A549 (cell line): ENCODE measurements at regions not wholly inside any gene's neighbourhood (a gene's known extent, or its start where the extent isn't known, plus 50 kb on each side); places are given as distances from the start of the nearest gene placed in this dataset.

Source experiments
- ATAC-seq, 2 experiments: fragments of 200-7000 bp in 1 of 2; fragments of >200 bp in 1 of 2; cut with Nextera tagmentation in 1 of 2; cut with Tn5 transposase in 1 of 2; 3 replicates each; pipeline versions ENCODE4 v1.8.0 to v1.9.1; 2018 to 2020; ENCODE audit warnings: mild to moderate bottlenecking in 1 of 2, moderate library complexity in 1 of 2
- CTCF ChIA-PET: fragments of 300-600 bp; sonication (Branson Sonifier 250); formaldehyde crosslinking; extraction: SDS; loops from one replicate; lab custom pipeline; 2021; ENCODE audit warnings: antibody characterized with exemption, inconsistent platforms; lab: Yijun Ruan, JAX
- POLR2A ChIA-PET: fragments of 350-600 bp; formaldehyde crosslinking; extraction: SDS; loops from one replicate; lab custom pipeline; 2021; ENCODE audit warnings: antibody characterized with exemption, inconsistent platforms; lab: Yijun Ruan, JAX
- DNase-seq, 2 experiments: peaks; one replicate each; pipeline versions ENCODE4 v3.0.0 to v3.0.0-alpha.2; 2011 to 2016; ENCODE audit warnings: low read depth in 1 of 2, low spot score in 1 of 2
- FAIRE-seq: peaks from 2 replicates; lab custom pipeline; 2011; peaks lifted over from hg19 to GRCh38; lab: Jason Lieb, UNC
- H3K27ac ChIP-seq, 2 experiments: fragments of >200 bp; sonication (Bioruptor Twin); formaldehyde crosslinking; 3 replicates each; pipeline ENCODE4 v1.5.1; 2016 to 2017
- H3K4me1 ChIP-seq: fragments of >200 bp; sonication (Bioruptor Twin); formaldehyde crosslinking; 3 replicates; pipeline ENCODE4 v1.6.1; 2016
- H3K4me2 ChIP-seq: fragments of >200 bp; sonication (Bioruptor Twin); formaldehyde crosslinking; 3 replicates; pipeline ENCODE4 v1.6.1; 2016
- H3K4me3 ChIP-seq: fragments of >200 bp; sonication (Bioruptor Twin); formaldehyde crosslinking; 3 replicates; pipeline ENCODE4 v1.5.1; 2016
- H3K9me3 ChIP-seq: fragments of >200 bp; sonication (Bioruptor Twin); formaldehyde crosslinking; 3 replicates; pipeline ENCODE4 v1.6.1; 2016
- CBX2 ChIP-seq: fragments of 200-600 bp; sonication (generic); IDR thresholded peaks from 2 replicates; pipeline ENCODE4 v1.6.1; 2016; ENCODE audit warnings: low read depth, mild to moderate bottlenecking, borderline replicate concordance
- EHMT2 ChIP-seq: fragments of 200-600 bp; sonication (generic); IDR thresholded peaks from 2 replicates; pipeline ENCODE4 v1.6.1; 2016; ENCODE audit warnings: antibody characterized with exemption, low read depth, mild to moderate bottlenecking, moderate library complexity
- EP300 ChIP-seq, 2 experiments: fragments of >200 bp; sonication (Bioruptor Twin); formaldehyde crosslinking; IDR thresholded peaks; 2 replicates in 1 of 2; 3 replicates in 1 of 2; pipeline ENCODE4 v1.6.1; 2016 to 2017
- FOSB ChIP-seq: fragments of 250-450 bp; sonication (Bioruptor Pico); IDR thresholded peaks from 2 replicates; pipeline ENCODE4 v1.5.0; 2020; ENCODE audit warnings: mild to moderate bottlenecking, moderate library complexity
- HES2 ChIP-seq: fragments of >200 bp; sonication (Bioruptor Twin); formaldehyde crosslinking; IDR thresholded peaks from 2 replicates; pipeline ENCODE4 v1.6.1; 2016
- HEYL ChIP-seq: fragments of 250-450 bp; sonication (Bioruptor Pico); IDR thresholded peaks from 2 replicates; pipeline ENCODE4 v1.8.0; 2021; ENCODE audit warnings: mild to moderate bottlenecking, moderate library complexity
- HMGXB4 ChIP-seq: fragments of 250-450 bp; sonication (Bioruptor Pico); IDR thresholded peaks from 2 replicates; pipeline ENCODE4 v1.5.0; 2021; ENCODE audit warnings: mild to moderate bottlenecking, moderate library complexity, borderline replicate concordance
- HOXB13 ChIP-seq: fragments of 250-450 bp; sonication (Bioruptor Pico); IDR thresholded peaks from 2 replicates; pipeline ENCODE4 v1.5.0; 2020; ENCODE audit warnings: low read depth, mild to moderate bottlenecking, moderate library complexity
- HOXB5 ChIP-seq: fragments of 250-450 bp; sonication (Bioruptor Pico); IDR thresholded peaks from 2 replicates; pipeline ENCODE4 v1.5.0; 2020; ENCODE audit warnings: mild to moderate bottlenecking, moderate library complexity
- JUNB ChIP-seq: fragments of >200 bp; sonication (Bioruptor Twin); formaldehyde crosslinking; IDR thresholded peaks from 2 replicates; pipeline ENCODE4 v1.6.1; 2016
- MAFK ChIP-seq: fragments of 450-650 bp; IDR thresholded peaks from 2 replicates; pipeline ENCODE4 v1.6.1; 2014; ENCODE audit not compliant: partially characterized antibody
- MAZ ChIP-seq: fragments of 150-350 bp; IDR thresholded peaks from 2 replicates; pipeline ENCODE4 v1.6.1; 2014; ENCODE audit warnings: antibody characterized with exemption, low read depth, low read length, borderline replicate concordance
- MYC ChIP-seq: IDR thresholded peaks from 2 replicates; pipeline ENCODE4 v1.6.1; 2012; ENCODE audit warnings: mild to moderate bottlenecking, inconsistent platforms, low read length, improper control_type of control experiment, borderline replicate concordance
- PHF8 ChIP-seq: fragments of 200-600 bp; sonication (generic); IDR thresholded peaks from 2 replicates; pipeline ENCODE4 v1.6.1; 2016; ENCODE audit warnings: low read depth, mild to moderate bottlenecking, antibody characterized with exemption, moderate library complexity, borderline replicate concordance
- POLR2AphosphoS2 ChIP-seq: conservative IDR thresholded peaks from 2 replicates; pipeline ENCODE4 v1.6.1; 2012; ENCODE audit warnings: low read length, improper control_type of control experiment, inconsistent platforms
- RFX5 ChIP-seq: fragments of 450-650 bp; IDR thresholded peaks from 2 replicates; pipeline ENCODE4 v1.7.1; 2014; ENCODE audit warnings: antibody characterized with exemption, mild to moderate bottlenecking, moderate library complexity
- RNF2 ChIP-seq: fragments of 200-600 bp; sonication (generic); IDR thresholded peaks from 2 replicates; pipeline ENCODE4 v1.6.1; 2016; ENCODE audit warnings: low read depth, mild to moderate bottlenecking, antibody characterized with exemption, moderate library complexity, borderline replicate concordance
- TFCP2L1 ChIP-seq: fragments of 250-450 bp; sonication (Bioruptor Pico); IDR thresholded peaks from 2 replicates; pipeline ENCODE4 v1.5.0; 2021; ENCODE audit warnings: mild to moderate bottlenecking
- USF2 ChIP-seq: fragments of 450-650 bp; IDR thresholded peaks from 2 replicates; pipeline ENCODE4 v1.6.1; 2014; ENCODE audit warnings: antibody characterized with exemption
- ZNF302 ChIP-seq: fragments of 250-450 bp; sonication (Bioruptor Pico); IDR thresholded peaks from 2 replicates; pipeline ENCODE4 v1.9.0; 2021; ENCODE audit warnings: inconsistent platforms, mild to moderate bottlenecking, moderate library complexity
- ZSCAN20 ChIP-seq: fragments of 250-450 bp; sonication (Bioruptor Pico); IDR thresholded peaks from 2 replicates; pipeline ENCODE4 v1.8.0; 2022; ENCODE audit warnings: mild to moderate bottlenecking, moderate library complexity
- WGBS: methylation state at CpG from one replicate; pipeline ENCODE4 v1.1.6; 2017; ENCODE audit errors: missing lambda C conversion rate; 5-methylcytosine and 5-hydroxymethylcytosine counted together
- TF ChIP-seq, protein P1 (sequence below): fragments of >200 bp; sonication (Bioruptor Twin); formaldehyde crosslinking; IDR thresholded peaks from 3 replicates; pipeline ENCODE4 v1.5.1; 2016
- TF ChIP-seq, protein P2 (sequence below): fragments of 200-600 bp; sonication (generic); IDR thresholded peaks from 2 replicates; pipeline ENCODE4 v1.6.1; 2016; ENCODE audit warnings: antibody characterized with exemption, mild to moderate bottlenecking, moderate library complexity
- TF ChIP-seq, protein P3 (sequence below): fragments of 150-350 bp; IDR thresholded peaks from 2 replicates; pipeline ENCODE4 v1.6.1; 2014; ENCODE audit warnings: low read depth, mild to moderate bottlenecking, low read length

- TF ChIP-seq EHMT2, result no peak
- TF ChIP-seq, protein P1, sequence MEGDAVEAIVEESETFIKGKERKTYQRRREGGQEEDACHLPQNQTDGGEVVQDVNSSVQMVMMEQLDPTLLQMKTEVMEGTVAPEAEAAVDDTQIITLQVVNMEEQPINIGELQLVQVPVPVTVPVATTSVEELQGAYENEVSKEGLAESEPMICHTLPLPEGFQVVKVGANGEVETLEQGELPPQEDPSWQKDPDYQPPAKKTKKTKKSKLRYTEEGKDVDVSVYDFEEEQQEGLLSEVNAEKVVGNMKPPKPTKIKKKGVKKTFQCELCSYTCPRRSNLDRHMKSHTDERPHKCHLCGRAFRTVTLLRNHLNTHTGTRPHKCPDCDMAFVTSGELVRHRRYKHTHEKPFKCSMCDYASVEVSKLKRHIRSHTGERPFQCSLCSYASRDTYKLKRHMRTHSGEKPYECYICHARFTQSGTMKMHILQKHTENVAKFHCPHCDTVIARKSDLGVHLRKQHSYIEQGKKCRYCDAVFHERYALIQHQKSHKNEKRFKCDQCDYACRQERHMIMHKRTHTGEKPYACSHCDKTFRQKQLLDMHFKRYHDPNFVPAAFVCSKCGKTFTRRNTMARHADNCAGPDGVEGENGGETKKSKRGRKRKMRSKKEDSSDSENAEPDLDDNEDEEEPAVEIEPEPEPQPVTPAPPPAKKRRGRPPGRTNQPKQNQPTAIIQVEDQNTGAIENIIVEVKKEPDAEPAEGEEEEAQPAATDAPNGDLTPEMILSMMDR, result no peak
- TF ChIP-seq TFCP2L1 (CRISPR knock-in tag), result no peak
- no peak for TF ChIP-seq CBX2
- TF ChIP-seq PHF8, result no peak
- no peak for TF ChIP-seq USF2
- no peak for TF ChIP-seq POLR2AphosphoS2
- no peak for TF ChIP-seq MYC
- no peak for TF ChIP-seq HOXB5 (CRISPR knock-in tag)
- TF ChIP-seq, protein P2, sequence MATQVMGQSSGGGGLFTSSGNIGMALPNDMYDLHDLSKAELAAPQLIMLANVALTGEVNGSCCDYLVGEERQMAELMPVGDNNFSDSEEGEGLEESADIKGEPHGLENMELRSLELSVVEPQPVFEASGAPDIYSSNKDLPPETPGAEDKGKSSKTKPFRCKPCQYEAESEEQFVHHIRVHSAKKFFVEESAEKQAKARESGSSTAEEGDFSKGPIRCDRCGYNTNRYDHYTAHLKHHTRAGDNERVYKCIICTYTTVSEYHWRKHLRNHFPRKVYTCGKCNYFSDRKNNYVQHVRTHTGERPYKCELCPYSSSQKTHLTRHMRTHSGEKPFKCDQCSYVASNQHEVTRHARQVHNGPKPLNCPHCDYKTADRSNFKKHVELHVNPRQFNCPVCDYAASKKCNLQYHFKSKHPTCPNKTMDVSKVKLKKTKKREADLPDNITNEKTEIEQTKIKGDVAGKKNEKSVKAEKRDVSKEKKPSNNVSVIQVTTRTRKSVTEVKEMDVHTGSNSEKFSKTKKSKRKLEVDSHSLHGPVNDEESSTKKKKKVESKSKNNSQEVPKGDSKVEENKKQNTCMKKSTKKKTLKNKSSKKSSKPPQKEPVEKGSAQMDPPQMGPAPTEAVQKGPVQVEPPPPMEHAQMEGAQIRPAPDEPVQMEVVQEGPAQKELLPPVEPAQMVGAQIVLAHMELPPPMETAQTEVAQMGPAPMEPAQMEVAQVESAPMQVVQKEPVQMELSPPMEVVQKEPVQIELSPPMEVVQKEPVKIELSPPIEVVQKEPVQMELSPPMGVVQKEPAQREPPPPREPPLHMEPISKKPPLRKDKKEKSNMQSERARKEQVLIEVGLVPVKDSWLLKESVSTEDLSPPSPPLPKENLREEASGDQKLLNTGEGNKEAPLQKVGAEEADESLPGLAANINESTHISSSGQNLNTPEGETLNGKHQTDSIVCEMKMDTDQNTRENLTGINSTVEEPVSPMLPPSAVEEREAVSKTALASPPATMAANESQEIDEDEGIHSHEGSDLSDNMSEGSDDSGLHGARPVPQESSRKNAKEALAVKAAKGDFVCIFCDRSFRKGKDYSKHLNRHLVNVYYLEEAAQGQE, result no peak
- TF ChIP-seq MAFK, result no peak
- no peak for TF ChIP-seq ZNF302 (CRISPR knock-in tag)
- no peak for DNase-seq
- CTCF ChIA-PET, result interaction anchor here (1.1 kb wide), 1 partner anchor 368 kb away, joined by 3 read pairs; no protein-coding TSS in a partner anchor
- no peak for ATAC-seq
- no peaks in the 10 kb centered on the region for H3K9me3 ChIP-seq
- POLR2A ChIA-PET, result no interaction called here
- no peak overlapping the region for H3K4me2 ChIP-seq
- no peak overlapping the region for H3K27ac ChIP-seq
- 82% methylated on average over 4 of the region's 4 CpGs for WGBS
- no peak for FAIRE-seq
- no peak overlapping the region for H3K4me3 ChIP-seq
- no peaks in the 10 kb centered on the region for H3K4me1 ChIP-seq
Observed at GRCh38 chr12:93029091-93029490, 100.0 kb upstream of the EEA1 start.

- ChIA-PET POLR2A (no interaction called here), CTCF (interaction anchor here (0.6 to 1.9 kb wide), 4 partner anchors 9 to 1495 kb away, joined by 3 to 5 read pairs (median 3); no protein-coding TSS in a partner anchor)
- H3K4me3 ChIP-seq, result no peak overlapping the region
- DNase-seq (no peak), FAIRE-seq (no peak), ATAC-seq (no peak)
- H3K4me2 ChIP-seq, result no peak overlapping the region
- H3K4me1 ChIP-seq, result no peaks in the 10 kb centered on the region
- no peaks in the 10 kb centered on the region for H3K9me3 ChIP-seq
- 68% methylated on average over 2 of the region's 2 CpGs for WGBS
- no peak overlapping the region for H3K27ac ChIP-seq
- no peak for TF ChIP-seq HEYL (CRISPR knock-in tag)
- no peak for TF ChIP-seq JUNB
- TF ChIP-seq ZSCAN20 (CRISPR knock-in tag), result no peak
- no peak for TF ChIP-seq HMGXB4 (CRISPR knock-in tag)
- TF ChIP-seq HOXB13, result no peak
- TF ChIP-seq FOSB, result no peak
- TF ChIP-seq, protein P1, result no peak
- TF ChIP-seq HES2, result no peak
- TF ChIP-seq EP300 (IDR thresholded peaks at IDR 0.05), result no peak
- TF ChIP-seq, protein P3, sequence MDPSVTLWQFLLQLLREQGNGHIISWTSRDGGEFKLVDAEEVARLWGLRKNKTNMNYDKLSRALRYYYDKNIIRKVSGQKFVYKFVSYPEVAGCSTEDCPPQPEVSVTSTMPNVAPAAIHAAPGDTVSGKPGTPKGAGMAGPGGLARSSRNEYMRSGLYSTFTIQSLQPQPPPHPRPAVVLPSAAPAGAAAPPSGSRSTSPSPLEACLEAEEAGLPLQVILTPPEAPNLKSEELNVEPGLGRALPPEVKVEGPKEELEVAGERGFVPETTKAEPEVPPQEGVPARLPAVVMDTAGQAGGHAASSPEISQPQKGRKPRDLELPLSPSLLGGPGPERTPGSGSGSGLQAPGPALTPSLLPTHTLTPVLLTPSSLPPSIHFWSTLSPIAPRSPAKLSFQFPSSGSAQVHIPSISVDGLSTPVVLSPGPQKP, result no peak
- no peak for TF ChIP-seq RFX5
- no peak for TF ChIP-seq RNF2
- no peak for TF ChIP-seq TFCP2L1 (CRISPR knock-in tag)
- TF ChIP-seq MAZ, result no peak
Observed at GRCh38 chr12:93031028-93031427, 101.9 kb upstream of the EEA1 start.
